ENCODE measurements at regions not wholly inside any gene's neighbourhood (a gene's known extent, or its start where the extent isn't known, plus 50 kb on each side); places are given as distances from the start of the nearest gene placed in this dataset.
A peak's percentile ranks its signal among the peaks of the same experiment; 100 is the strongest.

DNA sequence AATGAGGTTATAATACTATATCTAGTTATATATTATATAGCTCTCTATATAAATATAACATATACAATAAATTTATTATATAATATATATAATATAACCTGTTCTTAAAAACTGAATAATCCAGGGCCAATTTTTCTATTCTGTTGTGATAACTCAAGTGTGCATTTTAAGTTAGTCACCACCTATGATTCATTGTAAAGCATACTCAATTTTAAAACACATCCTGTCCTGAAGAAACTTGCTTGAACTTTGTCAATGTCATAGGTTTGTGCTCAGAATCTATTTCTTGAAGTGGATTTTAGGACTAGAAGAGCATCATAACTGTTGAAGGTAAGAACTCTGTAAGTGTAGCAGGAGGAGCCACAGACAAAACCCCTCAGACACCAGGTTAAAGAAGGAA lies 1209.8 kb downstream of the REEP3 start:
- TF ChIP-seq SNAI2 (CRISPR knock-in tag; IDR thresholded peaks at IDR 0.05), result no peak
- no peak for TF ChIP-seq TOX (CRISPR knock-in tag; IDR thresholded peaks at IDR 0.05; ENCODE audit: borderline replicate concordance)
- no peak for TF ChIP-seq RARB (CRISPR knock-in tag; IDR thresholded peaks at IDR 0.05)
- TF ChIP-seq ZC3H10 (CRISPR knock-in tag; IDR thresholded peaks at IDR 0.05), result no peak
- TF ChIP-seq, protein P1, sequence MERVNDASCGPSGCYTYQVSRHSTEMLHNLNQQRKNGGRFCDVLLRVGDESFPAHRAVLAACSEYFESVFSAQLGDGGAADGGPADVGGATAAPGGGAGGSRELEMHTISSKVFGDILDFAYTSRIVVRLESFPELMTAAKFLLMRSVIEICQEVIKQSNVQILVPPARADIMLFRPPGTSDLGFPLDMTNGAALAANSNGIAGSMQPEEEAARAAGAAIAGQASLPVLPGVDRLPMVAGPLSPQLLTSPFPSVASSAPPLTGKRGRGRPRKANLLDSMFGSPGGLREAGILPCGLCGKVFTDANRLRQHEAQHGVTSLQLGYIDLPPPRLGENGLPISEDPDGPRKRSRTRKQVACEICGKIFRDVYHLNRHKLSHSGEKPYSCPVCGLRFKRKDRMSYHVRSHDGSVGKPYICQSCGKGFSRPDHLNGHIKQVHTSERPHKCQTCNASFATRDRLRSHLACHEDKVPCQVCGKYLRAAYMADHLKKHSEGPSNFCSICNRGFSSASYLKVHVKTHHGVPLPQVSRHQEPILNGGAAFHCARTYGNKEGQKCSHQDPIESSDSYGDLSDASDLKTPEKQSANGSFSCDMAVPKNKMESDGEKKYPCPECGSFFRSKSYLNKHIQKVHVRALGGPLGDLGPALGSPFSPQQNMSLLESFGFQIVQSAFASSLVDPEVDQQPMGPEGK (CRISPR knock-in tag; IDR thresholded peaks at IDR 0.05; ENCODE audit: borderline replicate concordance), result no peak
- TF ChIP-seq ZNF8 (CRISPR knock-in tag; IDR thresholded peaks at IDR 0.05), result no peak
- TF ChIP-seq, protein P2, sequence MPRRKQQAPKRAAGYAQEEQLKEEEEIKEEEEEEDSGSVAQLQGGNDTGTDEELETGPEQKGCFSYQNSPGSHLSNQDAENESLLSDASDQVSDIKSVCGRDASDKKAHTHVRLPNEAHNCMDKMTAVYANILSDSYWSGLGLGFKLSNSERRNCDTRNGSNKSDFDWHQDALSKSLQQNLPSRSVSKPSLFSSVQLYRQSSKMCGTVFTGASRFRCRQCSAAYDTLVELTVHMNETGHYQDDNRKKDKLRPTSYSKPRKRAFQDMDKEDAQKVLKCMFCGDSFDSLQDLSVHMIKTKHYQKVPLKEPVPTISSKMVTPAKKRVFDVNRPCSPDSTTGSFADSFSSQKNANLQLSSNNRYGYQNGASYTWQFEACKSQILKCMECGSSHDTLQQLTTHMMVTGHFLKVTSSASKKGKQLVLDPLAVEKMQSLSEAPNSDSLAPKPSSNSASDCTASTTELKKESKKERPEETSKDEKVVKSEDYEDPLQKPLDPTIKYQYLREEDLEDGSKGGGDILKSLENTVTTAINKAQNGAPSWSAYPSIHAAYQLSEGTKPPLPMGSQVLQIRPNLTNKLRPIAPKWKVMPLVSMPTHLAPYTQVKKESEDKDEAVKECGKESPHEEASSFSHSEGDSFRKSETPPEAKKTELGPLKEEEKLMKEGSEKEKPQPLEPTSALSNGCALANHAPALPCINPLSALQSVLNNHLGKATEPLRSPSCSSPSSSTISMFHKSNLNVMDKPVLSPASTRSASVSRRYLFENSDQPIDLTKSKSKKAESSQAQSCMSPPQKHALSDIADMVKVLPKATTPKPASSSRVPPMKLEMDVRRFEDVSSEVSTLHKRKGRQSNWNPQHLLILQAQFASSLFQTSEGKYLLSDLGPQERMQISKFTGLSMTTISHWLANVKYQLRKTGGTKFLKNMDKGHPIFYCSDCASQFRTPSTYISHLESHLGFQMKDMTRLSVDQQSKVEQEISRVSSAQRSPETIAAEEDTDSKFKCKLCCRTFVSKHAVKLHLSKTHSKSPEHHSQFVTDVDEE (CRISPR knock-in tag; IDR thresholded peaks at IDR 0.05), result no peak
- no peak for TF ChIP-seq BACH2 (CRISPR knock-in tag; IDR thresholded peaks at IDR 0.05; ENCODE audit: borderline replicate concordance)
- TF ChIP-seq OSR1 (CRISPR knock-in tag; IDR thresholded peaks at IDR 0.05), result no peak
- no peak for TF ChIP-seq ISL1 (CRISPR knock-in tag; IDR thresholded peaks at IDR 0.05)
- no peak for TF ChIP-seq ARNTL (CRISPR knock-in tag; IDR thresholded peaks at IDR 0.05; ENCODE audit: borderline replicate concordance, low read depth)
- TF ChIP-seq PPARA (CRISPR knock-in tag; IDR thresholded peaks at IDR 0.05; ENCODE audit: borderline replicate concordance), result no peak
- TF ChIP-seq CSDC2 (CRISPR knock-in tag; IDR thresholded peaks at IDR 0.05), result no peak
- no peak for TF ChIP-seq ZNF565 (CRISPR knock-in tag; conservative IDR thresholded peaks at IDR 0.05; ENCODE audit: low read depth)
- TF ChIP-seq GLIS3 (CRISPR knock-in tag; IDR thresholded peaks at IDR 0.05), result no peak
- no peak for TF ChIP-seq ESRRG (CRISPR knock-in tag; IDR thresholded peaks at IDR 0.05)
- TF ChIP-seq TCF4 (CRISPR knock-in tag; IDR thresholded peaks at IDR 0.05; ENCODE audit: borderline replicate concordance), result no peak
- no peak for ATAC-seq

DNA sequence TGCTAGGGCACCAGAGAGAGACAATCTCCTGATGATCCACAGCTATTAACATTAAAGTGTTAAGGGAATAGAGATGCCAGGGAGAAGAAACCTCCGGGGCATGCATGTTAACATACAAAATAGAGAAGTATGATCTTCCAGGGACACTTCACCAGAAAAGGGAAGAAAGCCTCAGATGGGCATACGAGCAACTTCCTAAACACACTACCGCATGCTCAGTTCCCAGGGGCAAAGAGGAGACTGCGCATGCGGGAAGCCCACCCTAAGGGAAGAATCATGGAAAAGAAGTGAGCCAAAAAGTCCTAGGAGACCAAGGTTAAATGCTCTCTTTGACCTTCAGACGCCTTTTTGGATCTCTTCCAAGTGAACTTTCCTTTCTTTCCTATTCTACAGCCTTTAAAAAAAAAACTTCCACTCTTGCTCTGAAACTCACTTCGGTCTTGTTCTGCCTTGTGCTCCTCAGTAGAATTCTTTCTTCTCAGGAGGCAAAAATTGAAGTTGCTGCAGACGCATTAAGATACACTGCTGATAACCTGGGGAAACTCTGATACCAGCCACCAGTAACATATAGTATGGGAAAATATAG lies 1211.3 kb downstream of the REEP3 start:
- TF ChIP-seq ESRRG (CRISPR knock-in tag; IDR thresholded peaks at IDR 0.05), result no peak
- no peak for ATAC-seq

DNA sequence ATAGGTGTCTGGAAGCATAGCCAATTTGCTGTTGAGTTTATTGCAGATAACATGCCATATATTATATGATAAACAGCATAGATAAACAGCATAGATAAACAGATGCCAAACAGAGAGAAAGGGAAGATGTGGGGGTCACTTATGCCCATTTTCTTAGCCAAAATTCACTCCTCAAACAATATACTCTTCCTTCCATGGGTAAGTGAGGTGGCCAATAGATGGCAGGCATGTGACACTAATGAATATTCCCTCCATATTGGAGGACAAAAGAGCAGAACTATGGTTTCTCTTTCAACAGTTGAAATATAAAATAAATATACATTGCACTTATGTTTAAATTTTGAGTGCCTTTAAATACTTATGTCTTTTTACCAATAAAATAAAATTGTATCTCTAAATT lies 1212.8 kb downstream of the REEP3 start:
- TF ChIP-seq TCF4 (CRISPR knock-in tag; IDR thresholded peaks at IDR 0.05; ENCODE audit: borderline replicate concordance) (no peak), RARB (CRISPR knock-in tag; IDR thresholded peaks at IDR 0.05) (no peak), BACH2 (CRISPR knock-in tag; IDR thresholded peaks at IDR 0.05; ENCODE audit: borderline replicate concordance) (no peak), ZFP30 (CRISPR knock-in tag; IDR thresholded peaks at IDR 0.05) (no peak), ISL1 (CRISPR knock-in tag; IDR thresholded peaks at IDR 0.05) (no peak), SNAI2 (CRISPR knock-in tag; IDR thresholded peaks at IDR 0.05) (no peak), CSDC2 (CRISPR knock-in tag; IDR thresholded peaks at IDR 0.05) (no peak), ZFP3 (CRISPR knock-in tag; IDR thresholded peaks at IDR 0.05) (no peak)
- TF ChIP-seq, protein P3, sequence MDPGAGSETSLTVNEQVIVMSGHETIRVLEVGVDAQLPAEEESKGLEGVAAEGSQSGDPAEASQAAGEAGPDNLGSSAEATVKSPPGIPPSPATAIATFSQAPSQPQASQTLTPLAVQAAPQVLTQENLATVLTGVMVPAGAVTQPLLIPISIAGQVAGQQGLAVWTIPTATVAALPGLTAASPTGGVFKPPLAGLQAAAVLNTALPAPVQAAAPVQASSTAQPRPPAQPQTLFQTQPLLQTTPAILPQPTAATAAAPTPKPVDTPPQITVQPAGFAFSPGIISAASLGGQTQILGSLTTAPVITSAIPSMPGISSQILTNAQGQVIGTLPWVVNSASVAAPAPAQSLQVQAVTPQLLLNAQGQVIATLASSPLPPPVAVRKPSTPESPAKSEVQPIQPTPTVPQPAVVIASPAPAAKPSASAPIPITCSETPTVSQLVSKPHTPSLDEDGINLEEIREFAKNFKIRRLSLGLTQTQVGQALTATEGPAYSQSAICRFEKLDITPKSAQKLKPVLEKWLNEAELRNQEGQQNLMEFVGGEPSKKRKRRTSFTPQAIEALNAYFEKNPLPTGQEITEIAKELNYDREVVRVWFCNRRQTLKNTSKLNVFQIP (CRISPR knock-in tag; IDR thresholded peaks at IDR 0.05; ENCODE audit: borderline replicate concordance, low read depth), result no peak
- TF ChIP-seq, protein P4, sequence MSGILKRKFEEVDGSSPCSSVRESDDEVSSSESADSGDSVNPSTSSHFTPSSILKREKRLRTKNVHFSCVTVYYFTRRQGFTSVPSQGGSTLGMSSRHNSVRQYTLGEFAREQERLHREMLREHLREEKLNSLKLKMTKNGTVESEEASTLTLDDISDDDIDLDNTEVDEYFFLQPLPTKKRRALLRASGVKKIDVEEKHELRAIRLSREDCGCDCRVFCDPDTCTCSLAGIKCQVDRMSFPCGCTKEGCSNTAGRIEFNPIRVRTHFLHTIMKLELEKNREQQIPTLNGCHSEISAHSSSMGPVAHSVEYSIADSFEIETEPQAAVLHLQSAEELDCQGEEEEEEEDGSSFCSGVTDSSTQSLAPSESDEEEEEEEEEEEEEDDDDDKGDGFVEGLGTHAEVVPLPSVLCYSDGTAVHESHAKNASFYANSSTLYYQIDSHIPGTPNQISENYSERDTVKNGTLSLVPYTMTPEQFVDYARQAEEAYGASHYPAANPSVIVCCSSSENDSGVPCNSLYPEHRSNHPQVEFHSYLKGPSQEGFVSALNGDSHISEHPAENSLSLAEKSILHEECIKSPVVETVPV (CRISPR knock-in tag; IDR thresholded peaks at IDR 0.05), result no peak
- TF ChIP-seq, protein P2 (CRISPR knock-in tag; IDR thresholded peaks at IDR 0.05), result no peak
- TF ChIP-seq, protein P1 (CRISPR knock-in tag; IDR thresholded peaks at IDR 0.05; ENCODE audit: borderline replicate concordance), result no peak
- ATAC-seq, result 0 out of 3 replicates have a peak, but pooled peaks have one; percentile 41
